Fibroblast of skin of scalp (primary cell): ENCODE measurements at regions not wholly inside any gene's neighbourhood (a gene's known extent, or its start where the extent isn't known, plus 50 kb on each side); places are given as distances from the start of the nearest gene placed in this dataset.

ENCODE experiments used
- DNase-seq: peaks from one replicate; pipeline ENCODE4 v3.0.0-alpha.2; 2013

- DNase-seq, result no peak
Observed at GRCh38 chr2:18503376-18504228, 56.9 kb downstream of the RDH14 start.

- DNase-seq, result no peak
Observed at GRCh38 chr2:18502142-18502541, 58.3 kb downstream of the RDH14 start.

- DNase-seq, result no peak
Observed at GRCh38 chr2:18501729-18502128, 58.7 kb downstream of the RDH14 start.

- DNase-seq, result no peak
Observed at GRCh38 chr2:18501156-18501555, 59.3 kb downstream of the RDH14 start.

- DNase-seq, result peak; percentile 61
Observed at GRCh38 chr2:18500333-18500732, 60.1 kb downstream of the RDH14 start.

- no peak for DNase-seq
Observed at GRCh38 chr2:18498531-18498930, 61.9 kb downstream of the RDH14 start.

- no peak for DNase-seq
Observed at GRCh38 chr2:18496516-18496915, 63.9 kb downstream of the RDH14 start.

- no peak for DNase-seq
Observed at GRCh38 chr2:18495058-18495457, 65.4 kb downstream of the RDH14 start.

GRCh38 chr2:18492721-18493120 lies 67.7 kb downstream of the RDH14 start:
- no peak for DNase-seq

GRCh38 chr2:18491577-18491976 lies 68.9 kb downstream of the RDH14 start:
- DNase-seq, result no peak

- DNase-seq, result peak; percentile 23
Observed at GRCh38 chr2:18490901-18491300, 69.6 kb downstream of the RDH14 start.

- no peak for DNase-seq
Observed at GRCh38 chr2:18487106-18487913, 73.1 kb downstream of the RDH14 start.

GRCh38 chr2:18484625-18485024 lies 75.8 kb downstream of the RDH14 start:
- no peak for DNase-seq

GRCh38 chr2:18483896-18484295 lies 76.6 kb downstream of the RDH14 start:
- no peak for DNase-seq

- no peak for DNase-seq
Observed at GRCh38 chr2:18482666-18483065, 77.8 kb downstream of the RDH14 start.

GRCh38 chr2:18479947-18480369 lies 80.5 kb downstream of the RDH14 start:
- DNase-seq, result peak; percentile 91

- DNase-seq, result no peak
Observed at GRCh38 chr2:18477293-18477692, 83.2 kb downstream of the RDH14 start.

- no peak for DNase-seq
Observed at GRCh38 chr2:18476484-18476883, 84.0 kb downstream of the RDH14 start.

GRCh38 chr2:18475884-18476283 lies 84.6 kb downstream of the RDH14 start:
- no peak for DNase-seq

GRCh38 chr2:18474700-18475099 lies 85.8 kb downstream of the RDH14 start:
- DNase-seq, result peak; percentile 30

- peak; percentile 78 for DNase-seq
Observed at GRCh38 chr2:18473241-18474181, 86.9 kb downstream of the RDH14 start.

- no peak for DNase-seq
Observed at GRCh38 chr2:18467749-18468360, 92.6 kb downstream of the RDH14 start.
